ENCODE measurements at regions not wholly inside any gene's neighbourhood (a gene's known extent, or its start where the extent isn't known, plus 50 kb on each side); places are given as distances from the start of the nearest gene placed in this dataset.

- TF ChIP-seq, protein P1, sequence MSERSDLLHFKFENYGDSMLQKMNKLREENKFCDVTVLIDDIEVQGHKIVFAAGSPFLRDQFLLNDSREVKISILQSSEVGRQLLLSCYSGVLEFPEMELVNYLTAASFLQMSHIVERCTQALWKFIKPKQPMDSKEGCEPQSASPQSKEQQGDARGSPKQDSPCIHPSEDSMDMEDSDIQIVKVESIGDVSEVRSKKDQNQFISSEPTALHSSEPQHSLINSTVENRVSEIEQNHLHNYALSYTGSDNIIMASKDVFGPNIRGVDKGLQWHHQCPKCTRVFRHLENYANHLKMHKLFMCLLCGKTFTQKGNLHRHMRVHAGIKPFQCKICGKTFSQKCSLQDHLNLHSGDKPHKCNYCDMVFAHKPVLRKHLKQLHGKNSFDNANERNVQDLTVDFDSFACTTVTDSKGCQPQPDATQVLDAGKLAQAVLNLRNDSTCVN (CRISPR knock-in tag; IDR thresholded peaks at IDR 0.05) = no peak
- no peak for TF ChIP-seq ZNF717 (CRISPR knock-in tag; IDR thresholded peaks at IDR 0.05)
- TF ChIP-seq ZNF277 (CRISPR knock-in tag; IDR thresholded peaks at IDR 0.05; ENCODE audit: borderline replicate concordance) = no peak
These were observed 99.1 kb upstream of the ABCA1 start (continued) for GRCh38 chr9:105027084-105027483.

DNA sequence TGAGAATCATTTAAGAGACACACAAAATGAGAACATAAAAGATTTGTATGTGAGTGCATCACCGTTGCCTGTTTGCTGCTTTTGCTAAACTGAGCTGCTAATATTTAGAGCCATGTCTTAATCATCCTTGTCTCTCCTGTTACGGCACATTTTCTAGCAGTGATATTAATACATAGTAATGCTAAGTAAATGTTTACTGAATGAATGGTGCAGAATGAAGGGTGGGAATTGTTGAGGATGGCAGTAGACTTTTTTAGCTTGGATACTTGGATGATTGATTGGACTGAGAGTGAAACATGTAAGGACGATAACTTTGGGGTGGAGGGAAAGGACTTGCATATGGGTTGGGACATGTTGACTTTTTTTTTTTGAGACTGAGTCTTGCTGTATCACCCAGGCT is 102.3 kb upstream of the ABCA1 start:
- in situ Hi-C loops (cut with MboI) = no loop called here
- no peaks in the 10 kb centered on the region for H3K9me1 ChIP-seq (ENCODE audit: control insufficient read depth, insufficient read depth, low read length)
- no peak for DNase-seq (ENCODE audit: extremely low read depth in 1 of 4, low spot score in 3 of 4)
- H3K79me2 ChIP-seq (ENCODE audit: control insufficient read depth, insufficient read depth, low read length) = no peaks in the 10 kb centered on the region
- ChIA-PET CTCF (ENCODE audit: low intra/inter-chr PET ratio) (no interaction called here), POLR2A (interaction anchor here (1.2 kb wide), 1 partner anchor 25 kb away, joined by 3 read pairs; no protein-coding TSS in a partner anchor)
- intact Hi-C loops (cut with micrococcal nuclease) = no loop called here
- no peaks in the 10 kb centered on the region for H4K20me1 ChIP-seq (replicated peaks; ENCODE audit: control insufficient read depth, insufficient read depth, low read length)
- 9% methylated on average over 3 of the region's 3 CpGs for WGBS (ENCODE audit: insufficient coverage, low coverage, missing lambda C conversion rate)
- no peak overlapping the region for H3K27ac ChIP-seq (ENCODE audit: extremely low read depth, low read depth, low read length)
- H2AFZ ChIP-seq (ENCODE audit: low read depth, low read length) = no peak overlapping the region
- no peaks in the 10 kb centered on the region for H3K9me3 ChIP-seq (replicated peaks; ENCODE audit: control insufficient read depth, insufficient read depth, low read depth, low read length)
- no peak overlapping the region for H3K4me3 ChIP-seq
- no peak overlapping the region for H3K9ac ChIP-seq (ENCODE audit: insufficient read depth in 1 of 2, low read depth in 2 of 2, low read length in 2 of 2)
- H3K36me3 ChIP-seq (ENCODE audit: control insufficient read depth, insufficient read depth, low read length) = no peaks in the 10 kb centered on the region
- no peaks in the 10 kb centered on the region; a peak in 1 of 5 replicates for H3K27me3 ChIP-seq (ENCODE audit: control insufficient read depth in 2 of 2, insufficient read depth in 2 of 2, low read length in 2 of 2)
- no peak overlapping the region for H3K4me2 ChIP-seq (ENCODE audit: insufficient read depth, low read length)
- no TSS peak for BruUV-seq (replicated peaks)
- H3K4me1 ChIP-seq (replicated peaks in 1 of 2; ENCODE audit: control insufficient read depth in 2 of 2, insufficient read depth in 2 of 2, low read length in 2 of 2) = no peaks in the 10 kb centered on the region
- ATAC-seq = no peak
- FAIRE-seq = no peak
- TF ChIP-seq, protein P2, sequence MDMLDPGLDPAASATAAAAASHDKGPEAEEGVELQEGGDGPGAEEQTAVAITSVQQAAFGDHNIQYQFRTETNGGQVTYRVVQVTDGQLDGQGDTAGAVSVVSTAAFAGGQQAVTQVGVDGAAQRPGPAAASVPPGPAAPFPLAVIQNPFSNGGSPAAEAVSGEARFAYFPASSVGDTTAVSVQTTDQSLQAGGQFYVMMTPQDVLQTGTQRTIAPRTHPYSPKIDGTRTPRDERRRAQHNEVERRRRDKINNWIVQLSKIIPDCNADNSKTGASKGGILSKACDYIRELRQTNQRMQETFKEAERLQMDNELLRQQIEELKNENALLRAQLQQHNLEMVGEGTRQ (CRISPR knock-in tag; IDR thresholded peaks at IDR 0.05) = no peak
- TF ChIP-seq CHD1 (IDR thresholded peaks at IDR 0.05; ENCODE audit: low read length) = no peak
- TF ChIP-seq ZZZ3 (IDR thresholded peaks at IDR 0.05) = no peak
- no peak for TF ChIP-seq ETV6 (IDR thresholded peaks at IDR 0.05; ENCODE audit: borderline replicate concordance in 1 of 2, low read depth in 2 of 2, low read length in 1 of 2)
- TF ChIP-seq ETV6 (CRISPR knock-in tag; IDR thresholded peaks at IDR 0.05; ENCODE audit: borderline replicate concordance) = no peak
- no peak for TF ChIP-seq CHD4 (IDR thresholded peaks at IDR 0.05; ENCODE audit: insufficient read depth, insufficient replicate concordance, low read depth, low read length, poor library complexity, severe bottlenecking)
- no peak for TF ChIP-seq SMARCB1 (IDR thresholded peaks at IDR 0.05; ENCODE audit: insufficient read length, low read depth)
- TF ChIP-seq, protein P3, sequence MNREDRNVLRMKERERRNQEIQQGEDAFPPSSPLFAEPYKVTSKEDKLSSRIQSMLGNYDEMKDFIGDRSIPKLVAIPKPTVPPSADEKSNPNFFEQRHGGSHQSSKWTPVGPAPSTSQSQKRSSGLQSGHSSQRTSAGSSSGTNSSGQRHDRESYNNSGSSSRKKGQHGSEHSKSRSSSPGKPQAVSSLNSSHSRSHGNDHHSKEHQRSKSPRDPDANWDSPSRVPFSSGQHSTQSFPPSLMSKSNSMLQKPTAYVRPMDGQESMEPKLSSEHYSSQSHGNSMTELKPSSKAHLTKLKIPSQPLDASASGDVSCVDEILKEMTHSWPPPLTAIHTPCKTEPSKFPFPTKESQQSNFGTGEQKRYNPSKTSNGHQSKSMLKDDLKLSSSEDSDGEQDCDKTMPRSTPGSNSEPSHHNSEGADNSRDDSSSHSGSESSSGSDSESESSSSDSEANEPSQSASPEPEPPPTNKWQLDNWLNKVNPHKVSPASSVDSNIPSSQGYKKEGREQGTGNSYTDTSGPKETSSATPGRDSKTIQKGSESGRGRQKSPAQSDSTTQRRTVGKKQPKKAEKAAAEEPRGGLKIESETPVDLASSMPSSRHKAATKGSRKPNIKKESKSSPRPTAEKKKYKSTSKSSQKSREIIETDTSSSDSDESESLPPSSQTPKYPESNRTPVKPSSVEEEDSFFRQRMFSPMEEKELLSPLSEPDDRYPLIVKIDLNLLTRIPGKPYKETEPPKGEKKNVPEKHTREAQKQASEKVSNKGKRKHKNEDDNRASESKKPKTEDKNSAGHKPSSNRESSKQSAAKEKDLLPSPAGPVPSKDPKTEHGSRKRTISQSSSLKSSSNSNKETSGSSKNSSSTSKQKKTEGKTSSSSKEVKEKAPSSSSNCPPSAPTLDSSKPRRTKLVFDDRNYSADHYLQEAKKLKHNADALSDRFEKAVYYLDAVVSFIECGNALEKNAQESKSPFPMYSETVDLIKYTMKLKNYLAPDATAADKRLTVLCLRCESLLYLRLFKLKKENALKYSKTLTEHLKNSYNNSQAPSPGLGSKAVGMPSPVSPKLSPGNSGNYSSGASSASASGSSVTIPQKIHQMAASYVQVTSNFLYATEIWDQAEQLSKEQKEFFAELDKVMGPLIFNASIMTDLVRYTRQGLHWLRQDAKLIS (CRISPR knock-in tag; IDR thresholded peaks at IDR 0.05) = no peak
- TF ChIP-seq ZNF23 (CRISPR knock-in tag; IDR thresholded peaks at IDR 0.05) = no peak
- TF ChIP-seq ZNF445 (CRISPR knock-in tag; IDR thresholded peaks at IDR 0.05; ENCODE audit: low read depth) = no peak
- no peak for TF ChIP-seq SMAD1 (IDR thresholded peaks at IDR 0.05; ENCODE audit: low read depth, low read length, partially characterized antibody)
- no peak for TF ChIP-seq C11orf30 (IDR thresholded peaks at IDR 0.05; ENCODE audit: low read depth)

All from K562 (cell line).